DOHH2 (cell line): ENCODE measurements at regions not wholly inside any gene's neighbourhood (a gene's known extent, or its start where the extent isn't known, plus 50 kb on each side); places are given as distances from the start of the nearest gene placed in this dataset.

Experiments used
- H3F3A ChIP-seq: fragments of 200-600 bp; sonication (generic), shearing (Covaris generic); 2 replicates; pipeline ENCODE4 v1.6.0; 2016; ENCODE audit warnings: antibody characterized with exemption, mild to moderate bottlenecking; ENCODE audit not compliant: control insufficient read depth, insufficient read depth
- H3K27ac ChIP-seq: fragments of 200-600 bp; sonication (generic); 2 replicates; pipeline ENCODE4 v1.5.1; 2014; ENCODE audit warnings: low read depth, mild to moderate bottlenecking, low read length, moderate library complexity
- H3K27me3 ChIP-seq: fragments of 200-600 bp; sonication (generic); 2 replicates; pipeline ENCODE4 v1.6.1; 2014; ENCODE audit warnings: mild to moderate bottlenecking, low read length, mixed read lengths; ENCODE audit not compliant: control insufficient read depth
- H3K36me3 ChIP-seq: fragments of 200-600 bp; sonication (generic); 2 replicates; pipeline ENCODE4 v1.6.1; 2014; ENCODE audit warnings: mild to moderate bottlenecking, low read length, moderate library complexity, mixed read lengths; ENCODE audit not compliant: control insufficient read depth
- H3K4me1 ChIP-seq: fragments of 200-600 bp; sonication (generic); 2 replicates; pipeline ENCODE4 v1.6.1; 2014; ENCODE audit warnings: mild to moderate bottlenecking, low read length, mixed read lengths; ENCODE audit not compliant: control insufficient read depth
- H3K4me2 ChIP-seq: fragments of 200-600 bp; sonication (generic); 2 replicates; pipeline ENCODE4 v1.6.0; 2014; ENCODE audit warnings: mild to moderate bottlenecking, low read length, moderate library complexity
- H3K4me3 ChIP-seq: fragments of 200-600 bp; sonication (generic); 2 replicates; pipeline ENCODE4 v1.5.1; 2014; ENCODE audit warnings: mild to moderate bottlenecking, low read length, mixed read lengths
- H3K79me2 ChIP-seq: fragments of 200-600 bp; sonication (generic); 2 replicates; pipeline ENCODE4 v1.6.1; 2014; ENCODE audit warnings: mild to moderate bottlenecking, low read length, mixed read lengths; ENCODE audit not compliant: control insufficient read depth
- H3K9me2 ChIP-seq: fragments of 200-600 bp; sonication (generic); replicated peaks from 2 replicates; pipeline ENCODE4 v1.6.1; 2014; ENCODE audit warnings: mild to moderate bottlenecking, low read length, mixed read lengths; ENCODE audit not compliant: control insufficient read depth
- H3K9me3 ChIP-seq: fragments of 200-600 bp; sonication (generic); 2 replicates; pipeline ENCODE4 v1.6.1; 2014; ENCODE audit warnings: antibody characterized with exemption, low read length, mixed read lengths; ENCODE audit not compliant: control insufficient read depth, insufficient read depth
- H4K20me1 ChIP-seq: fragments of 200-600 bp; sonication (generic); 2 replicates; pipeline ENCODE4 v1.6.0; 2014; ENCODE audit warnings: low read depth, mild to moderate bottlenecking, antibody characterized with exemption, low read length, moderate library complexity; ENCODE audit not compliant: control insufficient read depth, insufficient read depth
- EZH2phosphoT487 ChIP-seq: fragments of 200-600 bp; sonication (generic); IDR thresholded peaks from 2 replicates; pipeline ENCODE4 v1.6.1; 2017; ENCODE audit warnings: borderline replicate concordance, mild to moderate bottlenecking, antibody characterized with exemption, low read length, moderate library complexity, mixed read lengths
- TF ChIP-seq, protein P1 (sequence below): fragments of 200-600 bp; sonication (generic); IDR thresholded peaks from one replicate; pipeline ENCODE4 v1.5.1; 2014; ENCODE audit warnings: antibody characterized with exemption, mild to moderate bottlenecking, low read depth, low read length; ENCODE audit not compliant: poor library complexity, severe bottlenecking

DNA sequence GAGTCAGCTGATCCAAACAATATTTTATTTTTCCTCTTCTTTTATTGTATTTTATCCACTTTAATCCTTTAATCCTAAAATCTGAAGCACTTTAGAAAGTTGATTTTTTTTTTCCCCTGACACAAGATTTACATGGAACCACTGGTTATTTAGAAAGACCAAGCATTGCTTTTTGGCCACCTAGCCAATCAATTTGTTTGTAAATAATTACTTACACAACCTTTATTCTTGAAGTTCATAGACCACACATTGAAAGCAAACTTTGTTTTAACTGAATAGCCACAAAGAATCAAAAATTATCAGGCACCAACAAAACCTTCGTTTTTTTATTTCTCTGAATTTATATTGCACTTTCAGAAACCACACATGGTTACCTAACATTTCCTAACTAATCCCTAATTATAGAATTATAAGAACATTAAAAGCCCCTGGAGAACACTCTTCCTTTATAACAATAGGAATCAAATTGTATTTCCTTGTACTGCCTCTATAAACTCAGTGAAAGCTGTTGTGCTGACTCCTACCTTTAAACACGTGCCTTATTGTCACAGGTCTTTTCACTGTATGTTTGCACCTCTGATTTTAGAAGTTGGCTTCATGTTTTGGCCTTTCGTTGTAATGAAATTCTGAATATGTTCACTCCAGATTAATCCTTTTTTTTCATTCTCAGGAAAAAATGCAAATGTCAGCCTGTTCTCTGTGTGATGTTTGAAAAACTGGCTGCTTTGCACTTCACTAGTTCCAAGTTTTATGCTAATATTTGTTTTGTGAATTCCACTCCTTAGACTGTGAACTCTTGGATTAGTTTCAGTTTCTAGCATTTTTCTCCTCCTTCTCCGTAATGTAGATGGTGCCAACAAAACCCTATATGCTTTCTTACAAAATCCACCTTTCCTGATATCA lies 1511.9 kb downstream of the REEP3 start:
- no peak for TF ChIP-seq EZH2phosphoT487
- TF ChIP-seq, protein P1, sequence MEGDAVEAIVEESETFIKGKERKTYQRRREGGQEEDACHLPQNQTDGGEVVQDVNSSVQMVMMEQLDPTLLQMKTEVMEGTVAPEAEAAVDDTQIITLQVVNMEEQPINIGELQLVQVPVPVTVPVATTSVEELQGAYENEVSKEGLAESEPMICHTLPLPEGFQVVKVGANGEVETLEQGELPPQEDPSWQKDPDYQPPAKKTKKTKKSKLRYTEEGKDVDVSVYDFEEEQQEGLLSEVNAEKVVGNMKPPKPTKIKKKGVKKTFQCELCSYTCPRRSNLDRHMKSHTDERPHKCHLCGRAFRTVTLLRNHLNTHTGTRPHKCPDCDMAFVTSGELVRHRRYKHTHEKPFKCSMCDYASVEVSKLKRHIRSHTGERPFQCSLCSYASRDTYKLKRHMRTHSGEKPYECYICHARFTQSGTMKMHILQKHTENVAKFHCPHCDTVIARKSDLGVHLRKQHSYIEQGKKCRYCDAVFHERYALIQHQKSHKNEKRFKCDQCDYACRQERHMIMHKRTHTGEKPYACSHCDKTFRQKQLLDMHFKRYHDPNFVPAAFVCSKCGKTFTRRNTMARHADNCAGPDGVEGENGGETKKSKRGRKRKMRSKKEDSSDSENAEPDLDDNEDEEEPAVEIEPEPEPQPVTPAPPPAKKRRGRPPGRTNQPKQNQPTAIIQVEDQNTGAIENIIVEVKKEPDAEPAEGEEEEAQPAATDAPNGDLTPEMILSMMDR, result no peak

DNA sequence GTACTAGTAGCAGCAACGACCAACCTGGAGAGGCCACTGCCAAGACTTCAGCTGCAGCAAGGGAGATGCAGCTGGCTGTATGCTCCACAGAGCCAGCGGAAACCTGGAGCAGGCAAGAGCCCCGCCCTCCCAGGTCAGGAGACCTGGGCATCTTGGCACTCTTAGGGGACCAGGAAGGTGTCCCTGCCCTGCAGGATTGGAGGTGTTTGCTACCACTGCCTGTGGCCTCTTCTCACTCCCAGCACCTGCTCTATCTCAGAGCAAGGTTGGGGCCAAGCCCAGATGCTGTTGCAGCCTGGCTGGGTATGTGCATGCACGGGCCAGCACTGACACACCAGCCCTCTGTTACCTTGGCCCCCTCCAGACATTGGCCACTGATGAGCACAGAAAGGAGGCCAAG lies 1512.8 kb downstream of the REEP3 start:
- H3K4me2 ChIP-seq, result no peak overlapping the region
- H3K36me3 ChIP-seq, result no peaks in the 10 kb centered on the region
- no peaks in the 10 kb centered on the region for H3K9me2 ChIP-seq
- H3F3A ChIP-seq, result no peaks in the 10 kb centered on the region
- 0 out of 2 replicates have a peak, but pooled peaks cover 5% of the 10 kb centered on the region for H3K9me3 ChIP-seq
- TF ChIP-seq, protein P1, result no peak
- no peak for TF ChIP-seq EZH2phosphoT487
- H3K27me3 ChIP-seq, result no peaks in the 10 kb centered on the region
- no peaks in the 10 kb centered on the region for H3K79me2 ChIP-seq
- no peaks in the 10 kb centered on the region for H4K20me1 ChIP-seq
- no peak overlapping the region for H3K4me3 ChIP-seq
- H3K27ac ChIP-seq, result no peak overlapping the region
- no peaks in the 10 kb centered on the region for H3K4me1 ChIP-seq

More for the DNA sequence above, 1511.9 kb downstream of the REEP3 start:
- H3K4me3 ChIP-seq, result no peak overlapping the region
- H3K9me2 ChIP-seq, result no peaks in the 10 kb centered on the region
- H3K27me3 ChIP-seq, result no peaks in the 10 kb centered on the region
- H3K79me2 ChIP-seq, result no peaks in the 10 kb centered on the region
- H3K27ac ChIP-seq, result no peak overlapping the region
- 0 out of 2 replicates have a peak, but pooled peaks cover 5% of the 10 kb centered on the region for H3K9me3 ChIP-seq
- no peaks in the 10 kb centered on the region for H3F3A ChIP-seq
- no peaks in the 10 kb centered on the region for H3K36me3 ChIP-seq
- no peaks in the 10 kb centered on the region for H4K20me1 ChIP-seq
- no peak overlapping the region for H3K4me2 ChIP-seq
- H3K4me1 ChIP-seq, result no peaks in the 10 kb centered on the region

DNA sequence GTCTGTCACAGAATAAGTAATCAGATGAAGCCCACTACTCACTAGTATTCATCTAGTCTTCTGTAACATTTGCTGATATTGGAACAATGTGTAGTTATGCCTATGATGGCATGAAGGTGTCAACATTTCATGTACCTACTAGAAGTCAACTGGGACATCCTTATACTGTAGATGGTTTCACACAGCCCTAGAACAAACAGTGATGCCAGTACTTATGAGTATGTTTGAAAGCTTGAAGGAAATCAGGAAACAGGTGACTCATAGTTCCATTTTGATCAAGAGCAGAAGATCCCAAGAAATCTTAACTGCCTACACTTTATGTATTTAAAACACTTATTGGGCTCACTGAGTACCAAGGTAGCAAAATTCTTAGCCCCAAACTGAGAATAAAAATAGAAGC lies 1519.6 kb downstream of the REEP3 start:
- no peaks in the 10 kb centered on the region for H3K79me2 ChIP-seq
- no peaks in the 10 kb centered on the region for H3K4me1 ChIP-seq
- no peaks in the 10 kb centered on the region for H3K9me2 ChIP-seq
- no peak overlapping the region for H3K27ac ChIP-seq
- H3K36me3 ChIP-seq, result no peaks in the 10 kb centered on the region
- no peak overlapping the region for H3K4me2 ChIP-seq
- H4K20me1 ChIP-seq, result no peaks in the 10 kb centered on the region
- no peaks in the 10 kb centered on the region for H3K27me3 ChIP-seq
- TF ChIP-seq, protein P1, result no peak
- no peak for TF ChIP-seq EZH2phosphoT487
- H3F3A ChIP-seq, result no peaks in the 10 kb centered on the region
- H3K9me3 ChIP-seq, result no peaks in the 10 kb centered on the region
- H3K4me3 ChIP-seq, result no peak overlapping the region
